HEK293T (cell line): ENCODE measurements at regions not wholly inside any gene's neighbourhood (a gene's known extent, or its start where the extent isn't known, plus 50 kb on each side); places are given as distances from the start of the nearest gene placed in this dataset.

ENCODE experiments used
- ARNT ChIP-seq: fragments of 450-650 bp; IDR thresholded peaks from 2 replicates; pipeline ENCODE4 v1.6.1; 2017; ENCODE audit warnings: mild to moderate bottlenecking
- BHLHE40 ChIP-seq: fragments of 450-650 bp; IDR thresholded peaks from 2 replicates; pipeline ENCODE4 v1.6.1; 2016; ENCODE audit warnings: mild to moderate bottlenecking, moderate library complexity, borderline replicate concordance
- ELF4 ChIP-seq: fragments of 450-650 bp; IDR thresholded peaks from 2 replicates; pipeline ENCODE4 v1.6.1; 2017; ENCODE audit warnings: antibody characterized with exemption
- FOXA1 ChIP-seq: fragments of 450-650 bp; IDR thresholded peaks from 2 replicates; pipeline ENCODE4 v1.6.1; 2016; ENCODE audit warnings: mild to moderate bottlenecking
- PKNOX1 ChIP-seq: fragments of 450-650 bp; IDR thresholded peaks from 2 replicates; pipeline ENCODE4 v1.6.1; 2016
- SP1 ChIP-seq: fragments of 450-650 bp; IDR thresholded peaks from 2 replicates; pipeline ENCODE4 v1.6.1; 2017

GRCh38 chr2:46847726-46848412 lies 67.7 kb downstream of the MCFD2 start:
- TF ChIP-seq FOXA1 (no peak), SP1 (no peak), PKNOX1 (no peak), ELF4 (no peak), ARNT (no peak), BHLHE40 (no peak)
